ENCODE measurements at regions not wholly inside any gene's neighbourhood (a gene's known extent, or its start where the extent isn't known, plus 50 kb on each side); places are given as distances from the start of the nearest gene placed in this dataset.

GRCh38 chr11:45368697-45369096, 82.6 kb upstream of the SYT13 start:
- intact Hi-C loops (cut with DNase I; ENCODE audit: low total_unique reads) (no loop called here), in situ Hi-C loops (cut with MboI; ENCODE audit: low sequenced_read_pairs in 4 of 4) (loop anchor here in 3 of 4 donors (10.0 to 25.0 kb wide), 3 partner anchors 294 to 406 kb away; partner anchors contain the start of gene CHST1 (in 3 of the 3))
- Histone ChIP-seq H3K4me1 (no peaks in the 10 kb centered on the region), H3K27me3 (no peaks in the 10 kb centered on the region), H3K9me3 (no peaks in the 10 kb centered on the region), H3K27ac (no peak overlapping the region), H3K4me3 (no peak overlapping the region), H3K36me3 (no peaks in the 10 kb centered on the region)
- TF ChIP-seq CTCF (IDR thresholded peaks at IDR 0.05 in 4 of 5, conservative IDR thresholded peaks at IDR 0.05 in 1 of 5) (no peak), POLR2A (IDR thresholded peaks at IDR 0.05) (no peak)
- ATAC-seq (no peak), DNase-seq (no peak)

DNA sequence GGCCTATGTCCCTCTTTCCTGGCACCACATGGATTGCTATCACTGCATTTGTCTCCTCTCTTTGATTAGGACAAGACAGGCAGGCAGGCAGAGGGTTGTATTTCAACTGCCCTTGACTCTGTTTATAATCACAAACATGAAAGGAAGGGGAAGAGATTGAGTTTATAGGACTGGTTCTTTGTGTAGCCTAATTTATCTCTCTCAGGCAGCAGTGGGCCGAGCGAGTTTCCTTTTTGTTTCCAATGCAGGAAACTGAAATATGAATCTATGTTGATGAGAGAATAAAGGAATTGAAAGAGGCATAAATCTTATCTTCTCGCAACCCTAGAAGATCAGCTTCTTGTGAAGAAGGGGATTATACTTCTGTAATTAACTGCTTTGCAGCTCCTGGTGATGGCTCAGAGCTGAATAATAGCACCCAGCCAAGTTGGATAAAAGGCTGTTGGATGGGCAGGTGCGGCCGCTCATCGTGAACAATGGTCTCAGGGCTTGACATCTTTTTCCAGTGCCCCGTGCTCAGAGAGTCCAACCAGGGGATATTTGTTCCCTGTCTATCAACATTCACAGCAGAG, 80.6 kb upstream of the SYT13 start:
- Histone ChIP-seq H3K36me3 (no peaks in the 10 kb centered on the region), H3K27ac (no peak overlapping the region), H3K4me1 (no peaks in the 10 kb centered on the region), H3K4me3 (no peak overlapping the region), H3K9me3 (no peaks in the 10 kb centered on the region), H3K27me3 (no peaks in the 10 kb centered on the region)
- in situ Hi-C loops (cut with MboI; ENCODE audit: low sequenced_read_pairs in 4 of 4), result loop anchor here in 3 of 4 donors (10.0 to 25.0 kb wide), 3 partner anchors 296 to 408 kb away; partner anchors contain the start of gene CHST1 (in 3 of the 3)
- ATAC-seq (no peak), DNase-seq (no peak)
- TF ChIP-seq POLR2A (IDR thresholded peaks at IDR 0.05) (no peak), CTCF (IDR thresholded peaks at IDR 0.05 in 4 of 5, conservative IDR thresholded peaks at IDR 0.05 in 1 of 5) (no peak)
- intact Hi-C loops (cut with DNase I; ENCODE audit: low total_unique reads), result no loop called here

- DNase-seq (no peak), ATAC-seq (no peak)
- no peaks in the 10 kb centered on the region for H3K4me1 ChIP-seq
- no peaks in the 10 kb centered on the region for H3K27me3 ChIP-seq
- no peak overlapping the region for H3K27ac ChIP-seq
- no peaks in the 10 kb centered on the region for H3K36me3 ChIP-seq
- no peak for TF ChIP-seq POLR2A (IDR thresholded peaks at IDR 0.05)
- TF ChIP-seq CTCF (IDR thresholded peaks at IDR 0.05 in 4 of 5, conservative IDR thresholded peaks at IDR 0.05 in 1 of 5), result no peak
- H3K4me3 ChIP-seq, result no peak overlapping the region
- no peaks in the 10 kb centered on the region for H3K9me3 ChIP-seq
- intact Hi-C loops (cut with DNase I; ENCODE audit: low total_unique reads) (no loop called here), in situ Hi-C loops (cut with MboI; ENCODE audit: low sequenced_read_pairs in 4 of 4) (loop anchor here in 3 of 4 donors (10.0 to 25.0 kb wide), 3 partner anchors 296 to 409 kb away; partner anchors contain the start of gene CHST1 (in 3 of the 3))
Observed at GRCh38 chr11:45365961-45366618, 79.9 kb upstream of the SYT13 start.

GRCh38 chr11:45362636-45363035, 76.5 kb upstream of the SYT13 start:
- no peak for DNase-seq
- ATAC-seq, result no peak
- in situ Hi-C loops (cut with MboI; ENCODE audit: low sequenced_read_pairs in 4 of 4) (loop anchor here in 3 of 4 donors (10.0 to 25.0 kb wide), 3 partner anchors 300 to 412 kb away; partner anchors contain the start of gene CHST1 (in 3 of the 3)), intact Hi-C loops (cut with DNase I; ENCODE audit: low total_unique reads) (no loop called here)
- no peak overlapping the region for H3K4me3 ChIP-seq
- no peaks in the 10 kb centered on the region for H3K4me1 ChIP-seq
- H3K9me3 ChIP-seq, result no peaks in the 10 kb centered on the region
- no peaks in the 10 kb centered on the region for H3K36me3 ChIP-seq
- no peak for TF ChIP-seq CTCF (IDR thresholded peaks at IDR 0.05 in 4 of 5, conservative IDR thresholded peaks at IDR 0.05 in 1 of 5)
- TF ChIP-seq POLR2A (IDR thresholded peaks at IDR 0.05), result no peak
- H3K27me3 ChIP-seq, result no peaks in the 10 kb centered on the region
- H3K27ac ChIP-seq, result no peak overlapping the region
